ENCODE measurements at regions not wholly inside any gene's neighbourhood (a gene's known extent, or its start where the extent isn't known, plus 50 kb on each side); places are given as distances from the start of the nearest gene placed in this dataset.

DNA sequence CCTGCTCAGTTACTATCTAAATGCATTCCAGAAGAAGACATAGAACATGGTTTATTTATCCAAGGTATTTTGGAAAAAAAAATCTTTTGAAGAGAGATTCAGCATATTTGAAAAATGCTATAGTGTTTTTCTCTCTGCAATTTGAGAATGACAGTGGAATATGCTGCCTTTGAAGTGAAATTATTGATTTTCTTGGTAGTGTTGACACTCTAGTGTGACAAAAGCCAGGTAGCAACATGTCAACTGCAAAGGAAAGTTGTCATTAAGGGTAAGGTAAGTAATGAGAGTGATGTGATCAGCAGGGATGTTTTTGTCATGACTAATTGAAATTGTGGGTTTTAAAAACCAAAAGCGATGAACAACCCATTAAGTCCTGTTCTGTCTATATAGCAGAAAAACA, 1387.1 kb upstream of the TMEFF2 start (continued):
- TF ChIP-seq, protein P1, sequence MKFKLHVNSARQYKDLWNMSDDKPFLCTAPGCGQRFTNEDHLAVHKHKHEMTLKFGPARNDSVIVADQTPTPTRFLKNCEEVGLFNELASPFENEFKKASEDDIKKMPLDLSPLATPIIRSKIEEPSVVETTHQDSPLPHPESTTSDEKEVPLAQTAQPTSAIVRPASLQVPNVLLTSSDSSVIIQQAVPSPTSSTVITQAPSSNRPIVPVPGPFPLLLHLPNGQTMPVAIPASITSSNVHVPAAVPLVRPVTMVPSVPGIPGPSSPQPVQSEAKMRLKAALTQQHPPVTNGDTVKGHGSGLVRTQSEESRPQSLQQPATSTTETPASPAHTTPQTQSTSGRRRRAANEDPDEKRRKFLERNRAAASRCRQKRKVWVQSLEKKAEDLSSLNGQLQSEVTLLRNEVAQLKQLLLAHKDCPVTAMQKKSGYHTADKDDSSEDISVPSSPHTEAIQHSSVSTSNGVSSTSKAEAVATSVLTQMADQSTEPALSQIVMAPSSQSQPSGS (IDR thresholded peaks at IDR 0.05; ENCODE audit: low read length): no peak
